ENCODE measurements at regions not wholly inside any gene's neighbourhood (a gene's known extent, or its start where the extent isn't known, plus 50 kb on each side); places are given as distances from the start of the nearest gene placed in this dataset.

- TF ChIP-seq RAD21 (IDR thresholded peaks at IDR 0.05; ENCODE audit: low read depth) (no peak), FOXM1 (IDR thresholded peaks at IDR 0.05; ENCODE audit: borderline replicate concordance, low read depth) (no peak)
- TF ChIP-seq, protein P1, sequence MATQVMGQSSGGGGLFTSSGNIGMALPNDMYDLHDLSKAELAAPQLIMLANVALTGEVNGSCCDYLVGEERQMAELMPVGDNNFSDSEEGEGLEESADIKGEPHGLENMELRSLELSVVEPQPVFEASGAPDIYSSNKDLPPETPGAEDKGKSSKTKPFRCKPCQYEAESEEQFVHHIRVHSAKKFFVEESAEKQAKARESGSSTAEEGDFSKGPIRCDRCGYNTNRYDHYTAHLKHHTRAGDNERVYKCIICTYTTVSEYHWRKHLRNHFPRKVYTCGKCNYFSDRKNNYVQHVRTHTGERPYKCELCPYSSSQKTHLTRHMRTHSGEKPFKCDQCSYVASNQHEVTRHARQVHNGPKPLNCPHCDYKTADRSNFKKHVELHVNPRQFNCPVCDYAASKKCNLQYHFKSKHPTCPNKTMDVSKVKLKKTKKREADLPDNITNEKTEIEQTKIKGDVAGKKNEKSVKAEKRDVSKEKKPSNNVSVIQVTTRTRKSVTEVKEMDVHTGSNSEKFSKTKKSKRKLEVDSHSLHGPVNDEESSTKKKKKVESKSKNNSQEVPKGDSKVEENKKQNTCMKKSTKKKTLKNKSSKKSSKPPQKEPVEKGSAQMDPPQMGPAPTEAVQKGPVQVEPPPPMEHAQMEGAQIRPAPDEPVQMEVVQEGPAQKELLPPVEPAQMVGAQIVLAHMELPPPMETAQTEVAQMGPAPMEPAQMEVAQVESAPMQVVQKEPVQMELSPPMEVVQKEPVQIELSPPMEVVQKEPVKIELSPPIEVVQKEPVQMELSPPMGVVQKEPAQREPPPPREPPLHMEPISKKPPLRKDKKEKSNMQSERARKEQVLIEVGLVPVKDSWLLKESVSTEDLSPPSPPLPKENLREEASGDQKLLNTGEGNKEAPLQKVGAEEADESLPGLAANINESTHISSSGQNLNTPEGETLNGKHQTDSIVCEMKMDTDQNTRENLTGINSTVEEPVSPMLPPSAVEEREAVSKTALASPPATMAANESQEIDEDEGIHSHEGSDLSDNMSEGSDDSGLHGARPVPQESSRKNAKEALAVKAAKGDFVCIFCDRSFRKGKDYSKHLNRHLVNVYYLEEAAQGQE (IDR thresholded peaks at IDR 0.05; ENCODE audit: low read depth), result no peak
Observed at GRCh38 chr15:91521548-91521947, 332.0 kb upstream of the SLCO3A1 start.
